CD4-positive, alpha-beta T cell treated with Interleukin-1 beta for 1 hour (primary cell): ENCODE measurements at regions not wholly inside any gene's neighbourhood (a gene's known extent, or its start where the extent isn't known, plus 50 kb on each side); places are given as distances from the start of the nearest gene placed in this dataset.
"Not testable (repeated sequence)": the region's sequence is repeated elsewhere in the genome, so short reads cannot be mapped to it uniquely, and the experiment has no call there.

Source experiments
- DNase-seq, 2 donors: peaks; one replicate each; pipeline ENCODE4 v3.0.0-alpha.2; 2020 to 2022

GRCh38 chr3:75248974-75249373, 415.2 kb upstream of the FRG2C start:
- DNase-seq, result no peak

GRCh38 chr3:75254685-75255084, 409.4 kb upstream of the FRG2C start:
- no peak for DNase-seq

DNA sequence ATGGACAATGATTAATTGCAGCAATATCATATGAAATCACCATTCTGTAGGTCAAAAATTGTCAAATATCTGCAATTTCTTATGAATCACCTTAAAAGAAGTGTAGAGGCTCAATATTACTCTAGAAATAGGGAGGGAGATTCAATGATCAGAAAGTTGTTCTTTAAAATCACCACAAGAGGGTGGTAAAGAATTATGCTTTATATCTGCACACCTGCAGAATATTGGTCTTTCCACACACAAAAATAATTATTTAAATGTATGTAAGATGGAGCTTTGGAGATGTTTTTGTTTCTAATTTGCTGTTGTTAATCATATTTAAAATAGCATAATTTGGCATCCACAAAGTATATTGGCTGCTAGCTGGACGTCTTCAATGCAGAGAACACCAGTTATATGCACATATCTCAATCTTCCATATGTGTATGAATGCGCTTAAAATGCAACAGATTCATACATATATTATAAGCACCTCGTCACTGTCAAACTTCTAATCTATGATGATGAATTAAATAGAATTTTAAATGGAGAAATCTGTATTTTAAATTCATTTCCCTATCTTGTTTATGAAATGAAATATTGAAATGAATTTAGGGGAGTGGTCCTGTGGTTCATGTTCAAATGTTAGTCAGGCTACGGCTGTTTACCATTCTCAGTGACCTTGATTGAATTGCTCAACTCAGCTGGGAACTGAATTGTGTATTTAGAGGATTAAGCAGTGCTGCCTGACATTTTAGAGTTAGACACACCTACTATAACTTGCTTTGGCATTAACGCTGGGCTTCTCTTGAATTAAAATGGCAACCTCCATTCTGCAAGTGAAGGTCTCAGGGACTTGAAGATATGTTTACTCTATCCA, 405.1 kb upstream of the FRG2C start:
- DNase-seq, result not testable (repeated sequence)

DNA sequence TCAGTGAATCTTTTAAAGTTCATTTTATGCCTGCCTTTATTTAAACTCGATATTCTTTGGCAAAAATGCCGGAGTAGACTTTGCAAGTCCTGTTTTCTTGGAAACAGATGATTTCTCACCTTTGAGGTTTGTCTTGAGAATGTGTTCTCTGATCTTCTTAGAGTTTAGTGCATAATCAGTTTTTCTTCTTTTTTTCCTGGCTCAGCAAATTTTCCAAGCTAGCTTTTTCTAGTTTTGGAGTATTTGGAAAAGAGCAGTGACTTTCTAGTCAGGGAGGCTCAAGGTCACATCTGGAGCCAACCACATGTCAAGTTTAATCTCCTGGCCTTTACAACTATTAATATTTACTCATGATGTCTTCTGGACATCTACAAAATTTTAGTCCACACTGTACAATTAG, 403.2 kb upstream of the FRG2C start:
- not testable (repeated sequence) for DNase-seq

- no peak for DNase-seq
Observed at GRCh38 chr3:75262661-75263060, 401.5 kb upstream of the FRG2C start.

- DNase-seq, result no peak
Observed at GRCh38 chr3:75265897-75266296, 398.2 kb upstream of the FRG2C start.

GRCh38 chr3:75268576-75268975, 395.6 kb upstream of the FRG2C start:
- not testable (repeated sequence) for DNase-seq

- not testable (repeated sequence) for DNase-seq
Observed at GRCh38 chr3:75272237-75272636, 391.9 kb upstream of the FRG2C start.

- no peak for DNase-seq
Observed at GRCh38 chr3:75272691-75273090, 391.4 kb upstream of the FRG2C start.

- not testable (repeated sequence) for DNase-seq
Observed at GRCh38 chr3:75285531-75286148, 378.5 kb upstream of the FRG2C start.

DNA sequence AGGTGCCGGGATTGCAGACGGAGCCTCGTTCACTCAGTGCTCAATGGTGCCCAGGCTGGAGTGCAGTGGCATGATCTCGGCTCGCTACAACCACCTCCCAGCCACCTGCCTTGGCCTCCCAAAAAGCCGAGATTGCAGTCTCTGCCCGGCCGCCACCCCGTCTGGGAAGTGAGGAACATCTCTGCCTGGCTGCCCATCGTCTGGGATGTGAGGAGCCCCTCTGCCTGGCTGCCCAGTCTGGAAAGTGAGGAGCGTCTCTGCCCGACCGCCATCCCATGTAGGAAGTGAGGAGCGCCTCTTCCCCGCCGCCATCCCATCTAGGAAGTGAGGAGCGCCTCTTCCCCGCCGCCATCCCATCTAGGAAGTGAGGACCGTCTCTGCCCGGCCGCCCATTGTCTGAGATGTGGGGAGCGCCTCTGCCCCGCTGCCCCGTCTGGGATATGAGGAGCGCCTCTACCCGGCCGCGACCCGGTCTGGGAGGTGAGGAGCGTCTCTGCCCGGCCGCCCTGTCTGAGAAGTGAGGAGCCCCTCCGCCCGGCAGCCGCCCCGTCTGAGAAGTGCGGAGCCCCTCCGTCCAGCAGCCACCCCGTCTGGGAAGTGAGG, 375.1 kb upstream of the FRG2C start:
- not testable (repeated sequence) for DNase-seq

GRCh38 chr3:75294124-75294523, 370.0 kb upstream of the FRG2C start:
- DNase-seq, result no peak

DNA sequence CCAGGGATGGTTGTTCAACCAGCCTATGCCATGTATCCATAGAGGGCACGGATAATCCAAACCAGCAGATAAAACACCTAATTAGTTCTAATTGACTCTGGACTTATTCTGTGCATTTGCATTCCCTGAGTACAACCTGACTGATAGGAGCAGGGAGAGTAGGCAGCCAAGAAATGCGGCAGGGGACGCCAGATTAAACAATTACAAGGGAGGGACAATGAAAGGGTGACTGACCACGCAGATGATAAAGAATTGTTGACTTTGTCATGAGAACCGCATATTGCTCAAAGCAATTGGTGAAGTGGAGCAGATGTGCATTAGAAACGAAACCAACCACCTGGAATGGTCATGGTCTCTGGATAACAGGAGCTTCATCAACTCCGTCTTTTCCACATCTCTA, 369.1 kb upstream of the FRG2C start:
- no peak for DNase-seq

DNA sequence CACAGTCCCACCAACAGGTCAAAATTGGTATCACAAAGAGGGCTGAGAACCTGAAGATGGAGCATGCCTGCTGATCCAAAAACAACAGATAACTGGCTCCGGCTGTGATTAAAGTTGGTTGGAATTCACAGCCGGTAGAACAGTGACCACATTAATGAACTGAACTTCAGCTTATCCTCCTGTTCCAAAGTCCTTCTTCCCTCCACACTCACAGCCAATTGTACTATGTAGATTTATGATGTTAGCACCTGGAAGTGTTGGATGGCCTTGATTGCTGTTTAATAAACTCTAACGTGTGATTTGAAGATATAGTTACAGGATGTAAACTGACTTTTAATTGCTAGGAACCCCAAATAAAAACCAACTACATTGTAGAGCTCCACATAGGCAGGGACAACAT, 367.3 kb upstream of the FRG2C start:
- no peak for DNase-seq

DNA sequence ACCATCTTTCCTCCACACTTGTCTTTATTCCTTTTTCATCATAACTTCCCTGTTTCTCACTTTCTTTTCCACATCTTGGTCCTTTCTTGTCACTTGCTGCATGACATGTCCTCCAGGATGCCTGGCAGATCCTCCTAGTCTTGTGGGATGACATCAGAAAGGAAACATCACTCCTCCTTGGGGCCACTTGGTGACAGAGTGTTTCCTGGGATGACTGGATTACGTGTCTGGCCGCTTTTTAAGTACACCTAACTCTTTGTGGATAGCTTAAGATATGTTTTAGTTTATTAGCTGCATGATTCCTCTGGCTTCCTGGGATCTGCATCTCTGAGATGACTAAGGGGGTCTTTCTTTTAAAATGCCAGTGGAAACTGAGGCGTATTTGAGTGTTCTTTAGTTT, 363.5 kb upstream of the FRG2C start:
- DNase-seq, result no peak

- DNase-seq, result not testable (repeated sequence)
Observed at GRCh38 chr3:75301050-75301449, 363.1 kb upstream of the FRG2C start.

DNA sequence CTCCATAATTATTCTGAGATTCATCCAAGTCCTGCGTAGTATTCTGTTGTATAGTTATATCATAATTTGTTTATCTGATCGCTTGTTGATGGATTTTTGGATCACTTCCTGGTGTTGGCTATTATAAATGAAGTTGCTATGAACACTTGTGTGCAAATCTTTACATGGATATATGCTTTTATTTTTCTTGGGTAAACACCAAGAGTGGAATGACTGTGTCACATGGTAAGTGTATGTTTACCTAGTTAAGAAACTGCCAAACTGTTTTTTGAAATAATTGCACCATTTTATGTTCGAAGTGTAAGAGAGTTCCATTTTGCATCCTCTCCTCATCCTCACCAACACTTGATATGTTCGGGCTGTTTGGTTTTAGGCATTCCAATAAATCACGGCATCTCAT, 360.4 kb upstream of the FRG2C start:
- no peak for DNase-seq

DNA sequence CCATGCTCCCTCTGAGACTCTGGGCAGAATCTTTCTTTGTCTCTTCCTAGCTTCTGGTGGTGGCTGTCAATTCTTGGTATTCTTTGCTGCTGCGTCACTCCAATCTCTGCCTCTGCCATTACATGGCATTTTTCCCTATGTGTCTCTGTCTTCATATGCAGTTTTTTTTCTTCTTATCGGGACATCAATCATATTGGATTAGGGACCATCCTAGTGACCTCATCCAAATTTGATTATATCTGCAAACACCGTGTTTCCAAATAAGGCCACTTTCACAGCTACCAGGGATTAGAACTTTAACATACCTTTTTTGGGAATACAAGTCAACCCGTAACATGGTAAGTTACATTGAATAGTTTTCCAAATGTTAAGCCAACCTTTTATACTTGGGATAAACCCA, 358.2 kb upstream of the FRG2C start:
- DNase-seq, result no peak

DNA sequence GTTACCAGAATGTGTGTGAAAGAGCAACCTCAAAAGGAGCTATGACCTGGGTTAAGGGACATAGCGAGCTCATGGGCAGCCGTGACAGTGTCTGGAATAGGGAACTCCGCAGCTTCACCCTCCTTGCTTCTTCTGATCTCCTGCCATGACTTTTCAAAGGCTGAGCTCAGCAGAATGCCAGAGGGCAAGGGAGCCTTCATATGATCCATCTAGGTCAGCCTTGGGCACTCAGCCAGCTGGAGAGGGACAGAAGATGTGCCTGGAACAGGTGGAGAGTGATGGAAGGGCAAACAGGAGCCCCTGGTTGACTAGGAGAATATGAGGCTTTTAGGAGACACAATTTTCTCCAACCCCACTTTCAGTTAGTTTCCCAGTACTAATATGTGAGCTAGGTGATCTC, 352.8 kb upstream of the FRG2C start:
- not testable (repeated sequence) for DNase-seq

DNA sequence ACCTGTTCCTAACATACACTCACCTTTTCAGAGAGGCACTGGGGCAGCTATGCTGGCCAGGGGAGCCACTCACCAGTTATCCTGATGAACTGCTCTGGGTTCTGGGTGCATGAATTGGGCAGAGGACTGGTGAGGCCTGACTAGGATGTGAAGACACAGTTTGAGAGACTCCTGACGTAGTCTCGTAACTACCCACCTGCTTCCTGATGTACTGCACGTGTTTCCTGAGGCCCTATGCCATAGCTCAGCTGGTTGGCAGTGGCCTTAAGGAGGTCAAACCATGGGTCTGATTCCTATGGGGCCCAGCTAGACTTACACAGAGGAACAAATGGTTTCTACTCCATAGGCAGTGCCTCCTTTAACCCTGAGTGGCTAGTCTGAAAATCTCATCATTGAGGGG, 351.7 kb upstream of the FRG2C start:
- DNase-seq, result not testable (repeated sequence)

DNA sequence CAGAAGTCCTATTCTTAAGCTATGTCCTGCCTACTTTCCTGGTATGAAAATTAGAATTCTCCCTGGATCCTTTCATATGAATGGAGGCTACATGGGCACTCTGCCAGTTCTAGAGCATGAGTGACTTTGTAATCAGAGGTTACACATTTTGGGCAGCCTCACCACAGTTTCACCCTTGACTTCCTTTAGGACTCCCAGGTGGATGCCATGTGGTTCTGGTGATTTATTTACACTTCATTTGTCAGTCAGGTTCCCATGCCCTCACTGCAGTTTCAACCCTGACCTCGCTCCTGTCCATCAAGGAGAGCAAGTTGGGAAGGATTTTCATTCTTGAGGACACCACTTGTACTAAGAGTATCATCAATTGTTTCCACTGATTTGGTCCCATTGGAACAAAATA, 344.4 kb upstream of the FRG2C start:
- not testable (repeated sequence) for DNase-seq

DNA sequence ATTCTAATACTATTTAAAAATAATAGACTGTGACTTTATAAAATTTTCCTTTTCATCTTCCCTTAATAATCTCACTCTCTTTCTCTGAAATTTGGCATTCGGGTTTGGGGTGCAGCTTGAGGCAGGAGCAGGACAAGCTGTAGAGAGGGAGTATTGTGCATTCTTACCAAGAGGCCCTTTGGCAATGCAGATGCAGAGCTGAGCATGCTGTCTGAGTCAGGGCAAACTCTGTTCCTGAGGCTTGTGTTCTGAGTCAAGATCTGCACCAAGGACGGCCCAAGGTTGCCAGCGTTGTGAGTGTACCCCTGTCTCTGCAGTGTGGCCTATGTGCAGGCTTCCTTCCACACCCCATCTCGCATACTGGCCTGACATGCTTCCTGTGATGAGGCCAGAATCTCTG, 343.8 kb upstream of the FRG2C start:
- DNase-seq, result no peak

DNA sequence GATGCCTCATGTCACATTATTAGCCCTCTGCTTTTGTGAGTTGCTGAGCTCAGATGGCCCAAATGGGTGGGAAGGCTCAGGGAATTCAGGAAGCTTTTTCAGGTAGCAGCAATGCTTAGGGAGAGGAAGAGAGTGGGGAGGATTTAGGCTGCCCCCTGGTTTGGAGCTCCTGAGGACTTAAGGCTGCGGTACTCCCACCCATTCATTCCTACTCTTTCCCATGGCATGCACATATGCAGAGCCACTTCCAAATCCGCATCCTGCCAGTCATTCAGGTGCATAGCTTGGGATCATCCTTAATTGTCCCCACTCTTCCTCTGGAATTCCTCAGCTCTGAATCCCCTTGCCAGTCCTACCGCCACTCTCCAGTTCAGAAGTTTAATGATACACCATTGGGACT, 343.1 kb upstream of the FRG2C start:
- DNase-seq, result no peak

GRCh38 chr3:75323936-75324335, 340.2 kb upstream of the FRG2C start:
- DNase-seq, result not testable (repeated sequence)
